Adipocyte (in vitro differentiated cells): ENCODE measurements at regions not wholly inside any gene's neighbourhood (a gene's known extent, or its start where the extent isn't known, plus 50 kb on each side); places are given as distances from the start of the nearest gene placed in this dataset.

ENCODE experiments used
- DNase-seq: peaks from one replicate; pipeline ENCODE4 v3.0.0-alpha.2; 2015; ENCODE audit warnings: low read depth
- H3K27me3 ChIP-seq: replicated peaks from 2 replicates; pipeline ENCODE4 v1.7.0; 2013; ENCODE audit warnings: mild to moderate bottlenecking, low read length, moderate library complexity; ENCODE audit not compliant: control insufficient read depth, insufficient read depth
- H3K36me3 ChIP-seq: 2 replicates; pipeline ENCODE4 v1.7.0; 2013; ENCODE audit warnings: low read length, mild to moderate bottlenecking, moderate library complexity; ENCODE audit not compliant: control insufficient read depth, insufficient read depth, severe bottlenecking
- H3K4me1 ChIP-seq: 2 replicates; pipeline ENCODE4 v1.7.0; 2013; ENCODE audit warnings: mild to moderate bottlenecking, low read length, moderate library complexity; ENCODE audit not compliant: control insufficient read depth, insufficient read depth
- H3K4me3 ChIP-seq: 2 replicates; pipeline ENCODE4 v1.7.0; 2013; ENCODE audit warnings: mild to moderate bottlenecking, low read length, moderate library complexity
- H3K9ac ChIP-seq: 2 replicates; pipeline ENCODE4 v1.7.0; 2013; ENCODE audit warnings: mild to moderate bottlenecking, low read length, moderate library complexity
- H3K9me3 ChIP-seq: 2 replicates; pipeline ENCODE4 v1.7.0; 2013; ENCODE audit warnings: mild to moderate bottlenecking, low read length, moderate library complexity; ENCODE audit not compliant: control insufficient read depth

DNA sequence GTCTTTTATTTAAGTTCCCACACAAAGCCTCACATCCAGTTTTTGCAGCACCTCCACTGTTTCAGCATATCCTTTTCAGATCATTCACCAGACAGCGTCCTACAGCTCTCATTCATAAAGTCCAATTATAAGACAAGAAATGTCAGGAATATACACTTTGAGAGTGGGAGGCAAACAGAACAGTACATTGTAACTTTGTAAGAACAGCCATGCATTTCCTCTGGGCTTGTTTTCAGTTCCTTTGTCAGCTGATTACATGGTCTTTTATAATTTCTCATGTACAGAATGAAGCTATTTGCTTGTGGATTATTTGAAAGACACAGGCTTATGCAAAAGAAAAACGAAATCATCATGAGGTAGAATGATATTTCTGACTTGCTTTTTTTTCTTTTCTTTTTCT lies 85.7 kb downstream of the SOX2 start:
- Histone ChIP-seq H3K9me3 (no peaks in the 10 kb centered on the region), H3K4me1 (no peaks in the 10 kb centered on the region), H3K4me3 (no peak overlapping the region), H3K36me3 (no peaks in the 10 kb centered on the region), H3K27me3 (no peaks in the 10 kb centered on the region), H3K9ac (no peak overlapping the region)
- no peak for DNase-seq

DNA sequence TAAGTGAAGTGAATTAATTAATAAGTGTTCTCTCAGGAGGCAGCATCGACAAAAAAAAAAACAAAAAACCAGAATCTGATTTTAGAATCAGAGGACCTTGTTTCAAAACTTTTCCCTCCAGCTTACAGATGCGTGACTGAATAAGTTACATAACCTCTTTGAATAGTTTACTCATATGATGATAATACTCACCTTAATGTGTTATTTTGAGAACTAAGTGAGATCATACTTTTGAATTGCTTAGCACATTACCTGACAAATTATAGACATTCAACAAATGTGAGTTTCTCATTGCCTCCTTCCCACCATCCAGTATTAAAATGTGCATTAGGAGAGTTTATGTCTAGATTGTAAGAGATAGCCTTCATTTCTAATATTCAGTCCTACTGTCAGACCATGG lies 94.0 kb downstream of the SOX2 start:
- H3K36me3 ChIP-seq: no peaks in the 10 kb centered on the region
- no peak overlapping the region for H3K4me3 ChIP-seq
- H3K4me1 ChIP-seq: no peaks in the 10 kb centered on the region
- H3K9ac ChIP-seq: no peak overlapping the region
- no peaks in the 10 kb centered on the region for H3K27me3 ChIP-seq
- no peaks in the 10 kb centered on the region for H3K9me3 ChIP-seq
- DNase-seq: no peak

DNA sequence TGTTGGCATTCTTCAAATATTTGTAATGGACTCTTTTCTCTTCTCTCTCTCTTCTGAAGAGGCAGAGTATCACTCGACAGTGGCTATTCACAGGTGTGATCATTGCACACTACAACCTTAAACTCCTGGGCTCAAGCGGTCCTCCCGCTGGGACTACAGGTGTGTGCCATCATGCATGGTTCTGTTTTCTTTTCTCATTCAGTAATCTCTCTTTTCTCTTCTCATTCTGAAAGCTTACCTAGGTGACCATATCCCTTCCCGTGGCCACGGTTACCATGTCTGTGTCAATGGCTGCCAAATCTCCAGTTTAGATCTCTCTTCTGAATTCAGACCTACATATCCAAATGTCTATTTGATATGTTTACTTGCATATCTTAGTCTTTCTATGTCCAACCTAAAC lies 96.3 kb downstream of the SOX2 start:
- H3K36me3 ChIP-seq: no peaks in the 10 kb centered on the region
- H3K4me3 ChIP-seq: no peak overlapping the region
- H3K9ac ChIP-seq: no peak overlapping the region
- no peaks in the 10 kb centered on the region for H3K27me3 ChIP-seq
- no peaks in the 10 kb centered on the region for H3K4me1 ChIP-seq
- H3K9me3 ChIP-seq: no peaks in the 10 kb centered on the region
- no peak for DNase-seq

DNA sequence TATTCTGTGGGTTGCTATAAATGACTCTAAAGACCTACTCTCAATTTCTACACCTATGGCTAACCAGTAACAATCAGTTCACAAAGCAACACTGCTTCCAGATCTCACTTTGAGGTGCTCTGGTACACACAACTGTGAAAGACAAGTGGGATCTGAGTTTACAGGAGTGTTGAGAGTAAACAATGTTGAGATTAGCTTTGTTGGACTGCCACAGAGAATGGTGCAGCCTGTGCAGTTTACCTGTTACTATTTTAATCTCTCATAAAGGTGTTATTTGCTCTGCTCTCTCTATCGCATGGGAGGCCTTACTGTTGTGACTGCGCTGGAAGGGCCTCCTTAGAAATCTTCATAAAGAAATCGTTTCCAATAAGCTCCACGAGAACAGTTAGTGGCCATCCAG lies 112.0 kb downstream of the SOX2 start:
- no peak overlapping the region for H3K4me3 ChIP-seq
- H3K27me3 ChIP-seq: no peaks in the 10 kb centered on the region
- H3K9ac ChIP-seq: no peak overlapping the region
- H3K4me1 ChIP-seq: no peaks in the 10 kb centered on the region
- no peaks in the 10 kb centered on the region for H3K9me3 ChIP-seq
- DNase-seq: no peak
- H3K36me3 ChIP-seq: no peaks in the 10 kb centered on the region

DNA sequence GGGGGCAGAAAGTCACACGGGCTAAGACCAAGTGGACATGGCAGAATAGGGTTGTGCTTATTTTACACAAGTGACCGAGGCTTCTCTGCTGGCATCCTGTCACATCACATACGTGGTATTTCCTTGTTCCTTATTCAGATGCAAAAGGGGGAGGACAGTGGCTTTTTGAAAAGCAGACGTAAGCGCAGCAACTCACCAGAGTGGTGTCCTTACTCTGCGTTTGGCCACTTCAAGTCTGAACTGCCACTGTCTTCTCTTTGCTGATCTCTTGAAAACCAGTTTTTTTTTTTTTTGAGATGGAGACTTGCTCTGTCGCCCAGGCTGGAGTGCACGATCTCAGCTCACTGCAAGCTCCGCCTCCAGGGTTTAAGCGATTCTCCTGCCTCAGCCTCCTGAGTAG lies 113.2 kb downstream of the SOX2 start:
- DNase-seq: no peak
- Histone ChIP-seq H3K4me3 (no peak overlapping the region), H3K27me3 (no peaks in the 10 kb centered on the region), H3K9me3 (no peaks in the 10 kb centered on the region), H3K9ac (no peak overlapping the region), H3K36me3 (no peaks in the 10 kb centered on the region), H3K4me1 (no peaks in the 10 kb centered on the region)

DNA sequence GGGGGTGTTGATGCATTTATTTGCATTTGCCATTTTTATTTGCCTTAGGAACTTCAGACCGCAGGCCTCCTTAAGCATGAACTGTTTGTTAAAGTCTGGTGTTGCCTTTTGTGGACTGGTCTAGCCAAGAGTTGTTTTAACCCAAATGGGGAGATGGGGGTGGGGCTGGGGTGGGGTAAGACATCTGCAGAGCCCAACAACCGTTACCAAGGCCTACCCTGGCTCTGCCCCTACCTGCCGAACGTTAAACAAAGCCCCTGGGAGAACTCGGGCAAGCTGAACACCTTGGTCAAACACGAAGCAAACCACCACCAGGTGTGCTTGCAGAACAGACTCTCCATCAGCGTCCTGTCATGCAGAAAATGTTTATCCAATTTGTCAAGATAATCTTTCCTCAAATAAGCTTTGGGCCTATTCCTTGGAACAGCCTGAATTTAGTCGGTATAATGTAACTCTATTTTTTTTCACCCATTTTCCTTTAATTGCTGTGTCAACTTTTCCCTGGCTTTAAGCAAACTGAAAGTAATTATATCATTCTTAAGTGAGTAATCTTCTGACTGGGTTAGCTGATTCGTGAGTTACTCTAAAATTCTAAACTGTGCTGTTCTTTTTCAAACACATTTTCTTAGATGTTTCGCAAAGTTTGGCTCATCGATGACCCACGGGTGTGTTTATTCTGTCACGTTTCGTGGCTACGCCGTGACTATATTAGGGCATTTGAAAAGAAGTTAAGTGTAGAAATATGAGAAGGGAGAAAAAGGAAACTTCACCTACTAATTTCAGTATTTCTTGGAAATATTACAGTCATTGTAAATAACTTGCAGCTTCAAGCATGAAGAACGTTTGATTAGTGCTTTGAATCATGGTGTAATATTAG lies 127.6 kb downstream of the SOX2 start:
- Histone ChIP-seq H3K9ac (no peak overlapping the region), H3K36me3 (no peaks in the 10 kb centered on the region), H3K4me3 (no peak overlapping the region), H3K4me1 (no peaks in the 10 kb centered on the region), H3K27me3 (no peaks in the 10 kb centered on the region), H3K9me3 (peaks cover 2% of the 10 kb centered on the region)
- DNase-seq: no peak

DNA sequence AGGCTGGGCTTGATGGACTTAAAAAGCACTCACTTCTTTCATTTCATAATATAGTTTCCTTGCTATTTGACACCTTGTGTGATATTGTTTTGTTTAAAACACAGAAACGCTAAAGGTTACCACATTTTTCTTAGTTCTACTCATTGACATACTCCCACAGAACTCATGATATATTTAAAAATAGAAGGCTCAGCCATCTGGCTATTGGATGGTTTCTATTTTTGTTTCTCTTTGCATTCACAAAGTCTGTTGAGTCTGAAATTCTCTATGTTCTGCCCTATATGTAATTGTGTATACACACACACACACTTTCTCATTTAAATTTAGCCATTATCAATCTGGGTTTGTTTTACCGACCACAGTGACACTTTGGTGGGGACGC lies 128.2 kb downstream of the SOX2 start:
- no peaks in the 10 kb centered on the region for H3K27me3 ChIP-seq
- no peaks in the 10 kb centered on the region for H3K4me1 ChIP-seq
- no peak for DNase-seq
- no peak overlapping the region for H3K9ac ChIP-seq
- no peaks in the 10 kb centered on the region for H3K36me3 ChIP-seq
- no peak overlapping the region for H3K4me3 ChIP-seq
- peaks cover 2% of the 10 kb centered on the region for H3K9me3 ChIP-seq

DNA sequence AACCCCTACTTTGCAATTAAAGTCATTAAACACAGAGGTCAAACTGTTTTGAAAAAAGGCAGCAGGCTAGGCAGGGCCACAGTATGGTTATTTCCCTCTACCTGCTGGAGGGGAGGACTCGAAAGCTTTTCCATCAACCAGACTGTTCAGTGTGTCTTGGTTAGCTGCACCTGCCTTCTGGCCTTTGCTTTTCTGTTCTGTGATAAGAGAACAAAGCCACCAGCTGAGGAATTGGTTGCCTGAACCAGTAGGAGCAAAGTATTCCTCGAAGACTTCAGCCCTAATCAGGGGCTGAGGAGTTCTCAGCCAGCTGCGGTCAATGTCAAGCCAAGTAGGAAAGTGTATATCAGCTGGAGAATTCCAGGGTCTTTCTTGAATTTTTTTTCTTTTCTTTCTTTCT lies 132.5 kb downstream of the SOX2 start:
- no peaks in the 10 kb centered on the region for H3K27me3 ChIP-seq
- peaks cover 2% of the 10 kb centered on the region for H3K9me3 ChIP-seq
- H3K36me3 ChIP-seq: no peaks in the 10 kb centered on the region
- no peak overlapping the region for H3K9ac ChIP-seq
- H3K4me3 ChIP-seq: no peak overlapping the region
- DNase-seq: no peak
- no peaks in the 10 kb centered on the region for H3K4me1 ChIP-seq

DNA sequence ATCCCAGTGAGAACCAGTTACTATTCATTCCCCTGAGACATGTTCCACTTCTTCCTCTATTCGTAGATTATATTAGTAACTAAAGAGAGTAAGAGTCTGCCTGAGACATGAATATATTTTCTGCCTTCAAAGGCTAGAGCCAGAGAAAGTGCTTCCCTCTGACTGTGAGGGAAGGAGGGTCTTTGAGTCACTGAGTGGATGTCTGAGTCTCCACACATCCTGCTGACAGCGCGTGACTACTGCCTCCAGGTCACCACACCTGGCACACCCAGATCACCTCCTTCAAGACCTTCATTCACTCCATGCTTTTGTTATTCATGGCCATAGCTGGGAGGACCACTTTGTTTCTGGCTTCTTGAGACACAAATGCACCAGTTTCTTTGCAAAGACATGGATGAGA lies 135.6 kb downstream of the SOX2 start:
- Histone ChIP-seq H3K36me3 (no peaks in the 10 kb centered on the region), H3K9ac (no peak overlapping the region), H3K27me3 (no peaks in the 10 kb centered on the region), H3K4me3 (no peak overlapping the region), H3K9me3 (peaks cover 2% of the 10 kb centered on the region), H3K4me1 (no peaks in the 10 kb centered on the region)
- no peak for DNase-seq

DNA sequence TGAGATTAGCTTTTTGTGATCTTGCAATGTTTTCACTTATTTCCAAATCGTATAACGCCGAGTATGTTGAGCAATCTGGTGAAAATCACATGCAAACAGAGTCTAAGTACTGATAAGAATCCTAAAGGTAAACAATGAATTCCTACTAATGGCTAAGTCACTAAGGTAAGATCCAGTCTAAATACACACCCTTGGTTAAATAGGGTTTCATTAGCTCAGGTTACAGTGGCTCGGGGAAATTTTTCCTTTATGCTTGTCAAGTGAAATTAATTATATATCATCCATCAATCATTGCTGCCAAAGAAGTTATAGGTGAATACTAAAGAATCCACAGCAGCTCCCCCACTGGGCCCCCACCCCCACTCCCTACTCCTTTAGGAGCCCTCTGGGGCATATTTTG lies 139.3 kb downstream of the SOX2 start:
- no peak overlapping the region for H3K4me3 ChIP-seq
- no peak for DNase-seq
- H3K9me3 ChIP-seq: no peaks in the 10 kb centered on the region
- no peaks in the 10 kb centered on the region for H3K36me3 ChIP-seq
- H3K9ac ChIP-seq: no peak overlapping the region
- no peaks in the 10 kb centered on the region for H3K4me1 ChIP-seq
- H3K27me3 ChIP-seq: no peaks in the 10 kb centered on the region

DNA sequence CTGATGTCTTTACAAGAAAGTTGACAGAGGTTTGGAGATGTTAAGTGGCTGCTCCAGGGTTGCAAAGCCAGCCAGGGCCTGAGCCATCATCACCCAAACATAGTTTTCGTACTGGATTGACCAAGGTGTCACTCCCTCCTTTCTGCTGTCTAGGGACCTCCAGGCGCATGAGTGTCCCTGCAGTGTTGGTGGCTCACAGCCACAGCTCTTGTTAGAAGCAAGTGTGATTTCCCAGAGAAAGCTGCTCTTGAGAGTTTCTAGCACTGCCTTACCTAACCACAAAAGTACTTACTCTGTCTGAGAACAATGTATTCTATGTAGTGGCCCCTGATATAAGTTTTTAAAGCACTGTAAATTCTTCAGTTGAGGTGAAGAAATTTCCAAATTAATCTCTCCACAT lies 144.1 kb downstream of the SOX2 start:
- Histone ChIP-seq H3K36me3 (no peaks in the 10 kb centered on the region), H3K9ac (no peak overlapping the region), H3K4me1 (no peaks in the 10 kb centered on the region), H3K4me3 (no peak overlapping the region), H3K9me3 (no peaks in the 10 kb centered on the region), H3K27me3 (no peaks in the 10 kb centered on the region)
- DNase-seq: no peak

DNA sequence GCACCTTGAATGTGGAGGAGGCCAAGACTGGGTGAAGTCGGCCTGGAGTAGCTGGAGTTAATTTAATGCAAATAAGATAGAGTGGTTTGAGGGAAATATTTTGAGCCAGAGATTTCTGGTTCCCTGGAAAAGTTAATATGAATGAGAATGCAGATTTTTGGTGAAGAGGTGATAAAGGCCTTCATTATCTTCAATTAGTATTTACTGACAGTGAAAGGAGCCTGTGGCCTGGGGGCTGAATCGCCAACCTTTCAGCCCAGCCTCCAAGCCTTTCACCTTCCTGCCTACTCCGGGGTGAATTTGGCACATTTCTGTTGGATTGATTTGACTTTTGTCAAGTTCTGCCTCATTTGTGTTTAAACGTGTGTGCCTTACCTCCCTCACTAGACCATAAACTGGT lies 147.8 kb downstream of the SOX2 start:
- H3K4me3 ChIP-seq: no peak overlapping the region
- no peak for DNase-seq
- H3K27me3 ChIP-seq: no peaks in the 10 kb centered on the region
- H3K4me1 ChIP-seq: no peaks in the 10 kb centered on the region
- H3K36me3 ChIP-seq: no peaks in the 10 kb centered on the region
- no peaks in the 10 kb centered on the region for H3K9me3 ChIP-seq
- no peak overlapping the region for H3K9ac ChIP-seq
